WTC11 (cell line): ENCODE measurements at regions not wholly inside any gene's neighbourhood (a gene's known extent, or its start where the extent isn't known, plus 50 kb on each side); places are given as distances from the start of the nearest gene placed in this dataset.

Experiments
- ATAC-seq: fragments of 200-7000 bp; cut with Tn5 transposase; 2 replicates; pipeline ENCODE4 v1.10.0; 2021; ENCODE audit warnings: mild to moderate bottlenecking, moderate library complexity
- CTCF ChIA-PET: fragments of 300-600 bp; sonication (Branson Sonifier 250); formaldehyde crosslinking; loops from one replicate; lab custom pipeline; 2021; ENCODE audit warnings: antibody characterized with exemption; lab: Charles Lee
- POLR2A ChIA-PET: fragments of 350-600 bp; sonication (Branson Sonifier 250); formaldehyde crosslinking; loops from one replicate; lab custom pipeline; 2021; ENCODE audit warnings: antibody characterized with exemption; lab: Charles Lee
- DNase-seq: peaks from one replicate; pipeline ENCODE4 v3.0.0; 2021; ENCODE audit warnings: low spot score
- H3K27ac Mint-ChIP-seq: 2 replicates; pipeline ENCODE4 v1.8.0; 2021; ENCODE audit warnings: mixed read lengths
- H3K27me3 Mint-ChIP-seq: 2 replicates; pipeline ENCODE4 v1.8.0; 2021; ENCODE audit warnings: low read depth, mild to moderate bottlenecking, moderate library complexity, mixed read lengths
- H3K36me3 Mint-ChIP-seq: 2 replicates; pipeline ENCODE4 v1.8.0; 2021; ENCODE audit warnings: mixed read lengths
- H3K4me1 Mint-ChIP-seq: 2 replicates; pipeline ENCODE4 v1.8.0; 2022; ENCODE audit warnings: mixed read lengths
- H3K4me3 Mint-ChIP-seq: 2 replicates; pipeline ENCODE4 v1.8.0; 2021; ENCODE audit warnings: mild to moderate bottlenecking, moderate library complexity, mixed read lengths
- H3K9me3 Mint-ChIP-seq: 2 replicates; pipeline ENCODE4 v1.8.0; 2021; ENCODE audit warnings: mixed read lengths
- AFF4 ChIP-seq: sonication (generic); formaldehyde crosslinking; IDR thresholded peaks from 2 replicates; pipeline ENCODE4 v1.8.1; 2023; ENCODE audit warnings: mild to moderate bottlenecking, missing genetic modification reagents, borderline replicate concordance
- E2F4 ChIP-seq: sonication (generic); formaldehyde crosslinking; IDR thresholded peaks from 2 replicates; pipeline ENCODE4 v1.8.1; 2022; ENCODE audit warnings: low read depth, mild to moderate bottlenecking, moderate library complexity, missing genetic modification reagents, borderline replicate concordance
- EMX1 ChIP-seq: fragments of 250-450 bp; sonication (Bioruptor Pico); IDR thresholded peaks from 2 replicates; pipeline ENCODE4 v1.8.0; 2021; ENCODE audit warnings: mild to moderate bottlenecking
- IRF1 ChIP-seq: sonication (generic); formaldehyde crosslinking; IDR thresholded peaks from 2 replicates; pipeline ENCODE4 v1.8.0; 2023; ENCODE audit warnings: missing genetic modification reagents
- PREB ChIP-seq: sonication (generic); formaldehyde crosslinking; IDR thresholded peaks from 2 replicates; pipeline ENCODE4 v1.8.1; 2022; ENCODE audit warnings: mild to moderate bottlenecking, missing genetic modification reagents, moderate library complexity, borderline replicate concordance
- PRRX2 ChIP-seq: fragments of 250-450 bp; sonication (Bioruptor Pico); IDR thresholded peaks from 2 replicates; pipeline ENCODE4 v1.8.0; 2021; ENCODE audit warnings: mild to moderate bottlenecking
- ZNF232 ChIP-seq: sonication (generic); formaldehyde crosslinking; IDR thresholded peaks from 2 replicates; pipeline ENCODE4 v1.8.0; 2022; ENCODE audit warnings: mild to moderate bottlenecking, missing genetic modification reagents
- ZNF396 ChIP-seq: fragments of 250-450 bp; sonication (Bioruptor Pico); IDR thresholded peaks from 2 replicates; pipeline ENCODE4 v1.8.0; 2021; ENCODE audit warnings: mild to moderate bottlenecking, moderate library complexity, borderline replicate concordance
- ZNF512 ChIP-seq: sonication (generic); formaldehyde crosslinking; IDR thresholded peaks from 2 replicates; pipeline ENCODE4 v1.8.1; 2022; ENCODE audit warnings: missing genetic modification reagents, borderline replicate concordance
- ZNF671 ChIP-seq: fragments of 250-450 bp; sonication (Bioruptor Pico); IDR thresholded peaks from 2 replicates; pipeline ENCODE4 v1.8.0; 2021; ENCODE audit warnings: mild to moderate bottlenecking
- TF ChIP-seq, protein P1 (sequence below): fragments of 200-600 bp; IDR thresholded peaks from 2 replicates; pipeline ENCODE4 v1.8.0; 2022; ENCODE audit warnings: antibody characterized with exemption
- TF ChIP-seq, protein P2 (sequence below): fragments of 250-450 bp; sonication (Bioruptor Pico); IDR thresholded peaks from 2 replicates; pipeline ENCODE4 v1.9.0; 2021; ENCODE audit warnings: mild to moderate bottlenecking

DNA sequence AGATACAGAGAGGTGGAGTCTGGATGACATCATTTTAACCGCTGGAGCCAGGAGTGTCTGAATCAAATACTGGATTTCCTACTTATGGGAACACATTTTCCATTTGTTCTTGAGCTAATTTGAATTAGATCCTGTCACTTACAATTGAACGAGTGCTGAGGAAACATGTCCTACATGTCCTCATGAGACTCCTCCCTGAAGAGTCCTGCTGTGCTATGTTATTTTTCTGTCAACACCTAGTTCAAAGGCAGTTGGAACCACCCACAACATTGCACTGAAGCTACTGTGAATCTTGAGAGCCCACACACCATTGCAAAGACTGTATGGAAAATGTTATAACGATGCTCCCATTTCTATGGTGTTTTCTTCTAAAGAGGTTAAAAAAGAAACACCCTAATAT lies 123.5 kb upstream of the CRBN start:
- DNase-seq, result no peak
- TF ChIP-seq, protein P1, sequence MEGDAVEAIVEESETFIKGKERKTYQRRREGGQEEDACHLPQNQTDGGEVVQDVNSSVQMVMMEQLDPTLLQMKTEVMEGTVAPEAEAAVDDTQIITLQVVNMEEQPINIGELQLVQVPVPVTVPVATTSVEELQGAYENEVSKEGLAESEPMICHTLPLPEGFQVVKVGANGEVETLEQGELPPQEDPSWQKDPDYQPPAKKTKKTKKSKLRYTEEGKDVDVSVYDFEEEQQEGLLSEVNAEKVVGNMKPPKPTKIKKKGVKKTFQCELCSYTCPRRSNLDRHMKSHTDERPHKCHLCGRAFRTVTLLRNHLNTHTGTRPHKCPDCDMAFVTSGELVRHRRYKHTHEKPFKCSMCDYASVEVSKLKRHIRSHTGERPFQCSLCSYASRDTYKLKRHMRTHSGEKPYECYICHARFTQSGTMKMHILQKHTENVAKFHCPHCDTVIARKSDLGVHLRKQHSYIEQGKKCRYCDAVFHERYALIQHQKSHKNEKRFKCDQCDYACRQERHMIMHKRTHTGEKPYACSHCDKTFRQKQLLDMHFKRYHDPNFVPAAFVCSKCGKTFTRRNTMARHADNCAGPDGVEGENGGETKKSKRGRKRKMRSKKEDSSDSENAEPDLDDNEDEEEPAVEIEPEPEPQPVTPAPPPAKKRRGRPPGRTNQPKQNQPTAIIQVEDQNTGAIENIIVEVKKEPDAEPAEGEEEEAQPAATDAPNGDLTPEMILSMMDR, result no peak
- no peak for TF ChIP-seq ZNF232 (CRISPR knock-in tag)
- TF ChIP-seq, protein P2, sequence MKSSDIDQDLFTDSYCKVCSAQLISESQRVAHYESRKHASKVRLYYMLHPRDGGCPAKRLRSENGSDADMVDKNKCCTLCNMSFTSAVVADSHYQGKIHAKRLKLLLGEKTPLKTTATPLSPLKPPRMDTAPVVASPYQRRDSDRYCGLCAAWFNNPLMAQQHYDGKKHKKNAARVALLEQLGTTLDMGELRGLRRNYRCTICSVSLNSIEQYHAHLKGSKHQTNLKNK (CRISPR knock-in tag), result no peak
- no peak for TF ChIP-seq ZNF396
- TF ChIP-seq IRF1 (CRISPR knock-in tag), result no peak
- TF ChIP-seq EMX1 (CRISPR knock-in tag), result no peak
- no peak for TF ChIP-seq PRRX2 (CRISPR knock-in tag)
- H3K27ac Mint-ChIP-seq, result no peak overlapping the region
- CTCF ChIA-PET, result no interaction called here
- no peak overlapping the region for H3K4me3 Mint-ChIP-seq
- peaks cover 9% of the 10 kb centered on the region; the same call in 1 of the 2 replicates for H3K27me3 Mint-ChIP-seq
- peaks cover 27% of the 10 kb centered on the region; the same call in 1 of the 2 replicates for H3K36me3 Mint-ChIP-seq
- no peak for ATAC-seq
- H3K4me1 Mint-ChIP-seq, result peaks cover 6% of the 10 kb centered on the region; the same call in 1 of the 2 replicates
- H3K9me3 Mint-ChIP-seq, result peaks cover 80% of the 10 kb centered on the region
- POLR2A ChIA-PET, result no interaction called here

GRCh38 chr3:3301476-3301875 lies 122.0 kb upstream of the CRBN start:
- ATAC-seq, result no peak
- DNase-seq, result no peak
- Mint-ChIP-seq H3K27ac (no peak overlapping the region), H3K27me3 (peaks cover 9% of the 10 kb centered on the region; the same call in 1 of the 2 replicates), H3K4me1 (peaks cover 14% of the 10 kb centered on the region), H3K9me3 (peaks cover 83% of the 10 kb centered on the region), H3K4me3 (no peak overlapping the region)
- ChIA-PET POLR2A (no interaction called here), CTCF (no interaction called here)
- no peak for TF ChIP-seq AFF4
- TF ChIP-seq ZNF512 (CRISPR knock-in tag), result no peak
- no peak for TF ChIP-seq ZNF671
- TF ChIP-seq E2F4 (CRISPR knock-in tag), result no peak
- TF ChIP-seq PREB, result no peak
- TF ChIP-seq, all 79 proteins: peak for 0
- H3K36me3 Mint-ChIP-seq, result peaks cover 21% of the 10 kb centered on the region; the same call in 1 of the 2 replicates
